ENCODE measurements at regions not wholly inside any gene's neighbourhood (a gene's known extent, or its start where the extent isn't known, plus 50 kb on each side); places are given as distances from the start of the nearest gene placed in this dataset.

DNA sequence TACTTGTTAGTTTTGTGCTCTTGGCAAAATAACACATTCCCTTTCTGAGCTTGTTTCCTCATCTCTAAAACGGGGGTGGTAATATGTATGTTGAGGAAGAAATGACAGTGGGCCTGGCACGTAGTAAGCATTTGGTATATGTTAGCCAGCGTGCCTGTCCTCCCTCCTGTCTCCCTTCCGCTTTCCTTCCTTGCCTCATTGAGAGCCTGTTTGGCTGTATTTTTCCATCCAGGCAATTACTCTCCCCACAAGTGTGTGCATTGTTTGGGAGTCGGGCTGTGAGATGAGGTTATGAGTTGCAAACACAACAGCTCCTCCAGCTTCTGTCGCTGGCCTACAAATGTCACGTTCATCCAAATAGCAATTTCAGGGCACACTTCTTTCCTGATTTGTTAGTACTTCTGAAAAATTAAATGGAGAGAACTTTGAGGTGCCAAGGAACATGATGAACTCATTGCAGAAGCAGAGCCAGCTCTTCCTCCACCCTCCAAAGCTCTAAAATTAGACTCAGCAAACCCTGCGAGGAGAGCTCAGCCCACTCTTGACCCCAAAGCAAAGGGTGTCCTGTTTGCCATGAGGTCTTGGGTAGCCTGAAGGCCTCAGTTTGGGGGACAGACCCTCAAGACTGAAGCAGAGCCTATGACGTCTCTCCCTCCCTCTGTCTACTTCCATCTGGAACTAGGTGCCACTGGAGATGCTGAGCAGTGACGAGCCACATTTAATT lies 50.7 kb upstream of the TOX2 start:
- no peak for DNase-seq

DNA sequence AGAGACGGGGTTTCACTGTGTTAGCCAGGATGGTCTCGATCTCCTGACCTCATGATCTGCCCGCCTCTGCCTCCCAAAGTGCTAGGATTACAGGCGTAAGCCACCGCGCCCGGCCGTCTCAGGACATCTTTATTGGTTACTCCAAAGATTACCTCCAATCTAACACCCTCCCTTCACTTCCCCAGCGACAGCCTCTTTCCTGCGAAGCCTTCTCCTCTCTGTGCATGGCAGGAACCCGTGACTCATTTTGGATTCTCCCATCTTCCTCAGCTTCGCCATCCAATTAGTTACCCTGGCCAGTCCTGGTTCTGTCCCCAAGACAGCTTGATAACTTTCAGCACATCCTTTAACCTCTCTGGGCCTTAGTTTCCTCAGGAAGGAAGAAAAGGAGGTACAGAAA lies 51.3 kb upstream of the TOX2 start:
- DNase-seq = no peak

DNA sequence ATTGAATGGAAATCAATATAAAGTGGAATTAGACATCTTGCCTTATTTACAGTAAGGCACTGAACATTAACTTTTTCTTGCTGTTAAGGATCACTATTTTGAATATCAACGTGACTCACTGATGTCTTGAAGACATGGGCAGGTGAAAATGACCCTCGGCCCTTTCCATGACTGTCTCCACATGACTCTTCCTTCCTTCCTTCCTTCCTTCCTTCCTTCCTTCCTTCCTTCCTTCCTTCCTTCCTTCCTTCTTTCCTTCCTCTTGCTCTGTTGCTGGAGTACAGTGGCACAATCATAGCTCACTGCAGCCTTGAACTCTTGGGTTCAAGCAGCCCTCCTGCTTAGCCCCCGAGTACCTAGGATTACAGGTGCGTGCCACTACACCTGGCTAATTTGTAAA lies 52.2 kb upstream of the TOX2 start:
- DNase-seq = no peak

DNA sequence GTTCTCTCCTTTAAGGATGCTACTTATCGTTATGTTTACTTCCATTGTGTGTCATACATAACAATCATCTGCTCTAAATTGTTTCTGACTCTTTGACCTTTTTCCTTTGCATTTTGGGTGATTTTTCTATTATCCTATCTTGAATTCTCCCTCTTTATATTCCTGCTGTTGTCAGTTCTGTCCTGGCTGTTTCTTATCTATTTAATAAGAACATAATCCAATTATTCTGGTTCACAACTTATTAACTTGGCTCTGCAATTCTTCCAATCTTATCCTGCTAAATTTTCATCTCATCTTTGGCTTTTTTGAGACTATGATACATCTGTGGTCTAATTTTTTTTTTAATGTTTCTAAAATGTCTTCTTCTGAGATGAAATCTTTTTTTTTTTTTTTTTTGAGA lies 54.7 kb upstream of the TOX2 start:
- DNase-seq = no peak

DNA sequence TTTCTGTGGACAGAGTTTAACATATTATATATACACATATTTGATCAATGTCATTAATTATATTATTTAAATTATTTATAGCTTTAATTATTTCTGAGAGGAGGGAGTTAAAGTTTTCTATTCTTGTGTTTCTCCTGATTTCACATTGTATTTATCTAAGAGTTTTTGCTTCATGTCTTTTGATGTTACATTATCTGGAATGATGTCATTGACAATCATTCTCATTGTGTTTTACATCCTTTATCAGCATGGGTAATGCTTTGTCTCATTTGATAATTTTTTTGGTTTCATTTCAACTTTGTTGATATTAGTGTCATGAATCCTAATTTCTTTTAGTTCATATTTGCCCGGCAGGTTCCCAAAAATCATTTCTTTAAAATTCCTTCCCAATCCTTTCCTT lies 56.7 kb upstream of the TOX2 start:
- DNase-seq = no peak

DNA sequence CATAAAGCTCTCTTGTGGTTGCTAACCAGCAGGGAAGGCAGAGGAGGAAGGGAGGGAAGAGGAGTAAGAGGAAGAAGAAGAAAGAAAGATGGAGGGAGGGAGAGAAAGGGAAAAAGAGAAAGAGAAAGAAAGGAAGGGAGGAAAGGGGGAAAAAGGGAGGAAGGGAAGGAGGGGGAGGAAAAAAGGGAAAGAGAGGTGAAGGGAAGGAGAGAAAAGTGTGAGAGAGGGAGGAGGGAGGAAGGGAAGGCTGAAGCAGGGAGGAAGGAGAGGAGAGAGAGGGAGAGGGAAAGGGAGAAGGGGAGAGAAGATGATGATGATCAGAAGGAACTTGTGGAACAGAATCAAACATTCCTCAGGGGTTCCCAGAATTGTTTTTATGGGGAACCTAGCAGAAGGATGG lies 57.5 kb upstream of the TOX2 start:
- DNase-seq = no peak

DNA sequence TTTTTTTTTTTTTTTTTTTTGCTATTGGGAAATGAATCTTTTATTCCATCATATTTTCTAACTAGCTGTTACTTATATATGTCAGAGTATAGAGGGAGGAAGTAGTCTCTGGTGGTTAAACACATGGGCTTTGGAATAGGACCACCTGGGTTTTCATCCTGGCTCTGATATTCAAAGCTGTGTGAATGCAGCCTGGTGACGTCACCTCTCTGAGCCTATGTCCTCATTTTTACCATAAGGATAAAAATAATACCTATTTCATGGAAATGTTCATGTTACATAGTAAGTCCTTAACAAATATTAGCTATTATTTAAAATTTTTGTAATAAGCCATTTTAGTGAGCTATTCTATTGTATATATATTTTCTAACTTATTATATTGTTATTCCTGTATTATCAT lies 58.8 kb upstream of the TOX2 start:
- DNase-seq = no peak

DNA sequence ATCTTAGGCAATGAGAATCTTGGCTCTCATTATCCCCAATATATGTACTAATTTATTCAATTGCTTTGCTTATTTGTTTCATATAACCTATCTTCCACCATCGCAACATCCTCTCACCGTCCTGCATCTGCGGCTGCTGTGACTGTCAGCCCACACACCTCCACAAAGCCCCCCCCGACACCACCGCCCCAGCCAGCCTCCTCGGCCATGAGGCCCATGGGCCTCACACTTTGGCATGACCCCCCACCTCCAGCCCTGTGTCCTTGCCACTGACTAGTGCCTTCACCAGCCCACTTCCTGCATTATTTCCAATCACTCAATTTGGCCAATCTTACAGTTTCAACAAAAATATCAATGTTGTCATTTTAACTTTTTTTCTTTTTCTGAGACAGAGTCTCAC lies 60.7 kb upstream of the TOX2 start:
- no peak for DNase-seq

DNA sequence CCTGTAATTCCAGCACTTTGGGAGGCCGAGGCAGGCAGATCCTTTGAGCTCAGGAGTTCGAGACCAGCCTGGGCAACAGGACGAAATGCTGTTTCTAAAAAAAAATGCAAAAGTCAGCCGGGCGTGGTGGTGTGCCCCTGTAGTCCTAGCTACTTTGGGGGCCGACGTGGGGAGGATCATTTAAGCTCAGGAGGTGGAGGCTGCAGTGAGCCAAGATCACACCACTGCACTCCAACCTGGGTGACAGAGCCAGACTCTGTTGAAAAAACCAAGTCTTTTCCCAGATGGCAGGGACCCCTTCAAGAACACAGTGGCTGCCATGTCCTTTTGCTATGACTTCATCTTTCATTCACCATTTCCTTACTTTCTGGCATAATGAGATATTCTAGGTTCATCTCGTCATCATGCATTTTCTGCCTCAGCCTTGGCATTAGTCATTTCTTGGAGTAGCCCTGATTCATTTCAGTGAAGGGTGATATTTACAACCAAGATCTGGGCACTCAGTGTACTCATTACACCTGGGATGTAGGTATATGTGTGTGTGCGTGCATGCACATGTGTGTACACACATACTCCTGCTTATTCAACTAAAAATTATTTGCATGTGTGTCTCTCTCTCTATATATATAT lies 61.4 kb upstream of the TOX2 start:
- DNase-seq = no peak

DNA sequence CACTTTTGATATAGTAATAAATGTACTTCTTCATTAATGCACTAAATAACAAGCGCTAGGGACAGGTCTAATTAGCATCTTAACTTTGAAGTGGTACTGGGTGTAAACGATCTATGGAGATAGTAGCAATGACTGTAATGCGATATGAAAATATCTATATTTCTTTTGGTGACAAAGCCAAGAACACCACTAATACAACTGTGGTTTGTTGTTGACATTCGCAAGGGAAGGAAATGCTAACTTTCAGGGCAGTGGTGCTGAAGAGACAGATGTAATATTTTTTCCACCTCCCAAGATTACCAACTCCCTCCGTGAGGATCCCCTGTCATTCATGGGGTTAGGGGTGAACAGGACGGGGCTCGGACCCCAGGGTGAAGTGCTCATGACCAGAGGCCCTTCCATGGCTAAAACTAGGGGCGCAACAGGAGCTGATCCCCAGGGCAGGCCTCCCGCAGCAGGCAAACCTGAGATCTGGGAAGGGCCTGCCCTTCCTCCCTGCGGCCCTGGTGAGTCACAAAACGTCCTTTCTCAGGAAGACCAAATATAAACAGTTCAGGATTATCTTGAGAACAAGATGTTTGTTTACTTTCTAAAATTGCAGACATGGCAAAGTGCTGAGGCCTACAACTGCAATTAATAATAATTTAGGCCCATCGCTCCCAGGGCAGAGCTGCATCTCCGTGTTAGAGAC lies 65.0 kb upstream of the TOX2 start:
- no peak for DNase-seq

DNA sequence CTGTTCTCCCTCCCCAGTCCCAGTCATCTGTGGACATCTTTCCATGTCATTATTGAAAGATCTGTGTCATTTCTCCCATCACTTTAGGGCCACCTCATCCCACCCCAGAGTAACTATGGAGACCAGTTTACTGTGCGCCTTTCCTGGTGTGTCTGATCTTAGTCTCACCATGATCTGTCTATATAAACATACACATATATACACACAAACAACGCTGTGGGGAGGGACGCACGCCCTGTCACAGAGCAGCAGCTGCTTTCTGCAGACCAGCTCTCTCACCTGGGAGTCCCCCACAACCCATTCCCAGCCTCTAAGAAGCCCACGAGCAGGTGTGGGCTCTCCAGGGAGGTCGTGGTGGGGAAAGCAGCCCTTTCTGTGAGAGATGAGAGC lies 68.1 kb upstream of the TOX2 start:
- no peak for DNase-seq

DNA sequence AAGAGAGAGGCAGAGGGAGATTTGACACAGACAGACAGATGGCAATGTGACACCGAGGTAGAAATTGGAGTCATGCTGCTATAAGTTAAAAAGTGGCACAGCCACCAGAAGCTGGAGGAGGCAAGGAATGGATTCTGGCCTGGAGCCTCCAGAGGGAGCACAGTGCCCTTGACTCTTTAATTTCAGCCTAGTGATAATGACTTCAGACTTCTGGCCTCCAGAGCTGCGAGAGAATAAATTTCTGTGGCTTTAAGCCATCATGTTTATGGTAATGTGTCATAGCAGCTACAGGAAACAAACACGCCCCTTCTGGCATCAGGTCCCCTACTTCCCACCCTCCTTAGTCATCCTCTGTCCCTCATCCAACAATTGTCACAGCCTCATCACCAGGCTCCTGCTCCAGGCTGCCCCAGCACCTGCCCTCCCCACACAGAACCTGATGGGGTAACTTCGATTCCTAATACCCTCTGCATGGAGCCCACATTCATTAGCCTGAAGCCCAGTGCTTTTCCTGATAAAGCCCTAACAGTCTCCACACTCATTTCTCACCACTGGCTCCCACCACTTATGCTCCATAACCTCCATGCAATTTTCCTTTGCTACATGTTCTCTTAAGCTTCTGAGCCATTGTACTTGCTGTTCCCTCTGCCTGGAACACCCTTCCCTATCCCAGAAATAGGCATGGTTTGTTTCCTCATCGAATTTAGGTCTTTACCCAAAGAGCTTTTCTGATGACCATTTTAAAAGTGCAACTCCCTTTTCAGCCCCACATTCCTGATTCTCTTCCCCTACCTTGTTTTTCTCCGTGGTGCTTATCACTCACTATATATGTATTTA lies 69.7 kb upstream of the TOX2 start:
- DNase-seq = peak; percentile 69

DNA sequence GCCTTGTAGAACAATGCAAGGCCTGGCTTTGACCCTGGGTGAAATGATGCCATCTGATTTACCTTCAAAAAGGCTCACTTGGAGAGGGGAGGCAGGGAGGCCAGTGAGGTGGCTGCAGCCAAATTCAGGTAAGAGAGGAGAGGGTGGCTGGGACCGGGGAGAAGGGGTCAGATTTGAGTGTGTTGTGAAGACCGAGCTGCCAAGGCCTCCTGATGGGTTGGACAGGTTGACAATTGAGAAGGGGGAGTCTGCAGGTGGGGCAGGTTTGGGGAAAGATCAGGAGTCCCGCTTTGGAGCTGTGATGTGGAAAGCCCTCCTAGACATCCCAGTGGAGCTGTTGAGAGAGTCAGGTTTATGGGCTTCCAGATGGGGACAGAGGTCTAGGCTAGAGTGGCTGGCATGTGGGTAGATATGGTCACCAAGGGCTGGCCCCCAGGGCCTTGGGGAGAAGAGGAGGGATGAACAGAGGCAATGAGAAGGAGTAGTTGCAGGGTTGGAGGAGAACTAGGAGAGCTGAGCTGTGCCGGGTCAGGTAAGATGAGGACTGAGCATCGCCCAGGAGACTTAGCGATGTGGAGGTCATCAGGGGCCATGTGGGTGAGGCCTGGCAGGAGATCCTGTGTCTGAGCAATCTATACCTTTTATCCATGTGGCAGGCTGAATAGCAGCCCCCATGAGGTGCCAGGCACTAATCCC lies 70.5 kb upstream of the TOX2 start:
- no peak for DNase-seq

DNA sequence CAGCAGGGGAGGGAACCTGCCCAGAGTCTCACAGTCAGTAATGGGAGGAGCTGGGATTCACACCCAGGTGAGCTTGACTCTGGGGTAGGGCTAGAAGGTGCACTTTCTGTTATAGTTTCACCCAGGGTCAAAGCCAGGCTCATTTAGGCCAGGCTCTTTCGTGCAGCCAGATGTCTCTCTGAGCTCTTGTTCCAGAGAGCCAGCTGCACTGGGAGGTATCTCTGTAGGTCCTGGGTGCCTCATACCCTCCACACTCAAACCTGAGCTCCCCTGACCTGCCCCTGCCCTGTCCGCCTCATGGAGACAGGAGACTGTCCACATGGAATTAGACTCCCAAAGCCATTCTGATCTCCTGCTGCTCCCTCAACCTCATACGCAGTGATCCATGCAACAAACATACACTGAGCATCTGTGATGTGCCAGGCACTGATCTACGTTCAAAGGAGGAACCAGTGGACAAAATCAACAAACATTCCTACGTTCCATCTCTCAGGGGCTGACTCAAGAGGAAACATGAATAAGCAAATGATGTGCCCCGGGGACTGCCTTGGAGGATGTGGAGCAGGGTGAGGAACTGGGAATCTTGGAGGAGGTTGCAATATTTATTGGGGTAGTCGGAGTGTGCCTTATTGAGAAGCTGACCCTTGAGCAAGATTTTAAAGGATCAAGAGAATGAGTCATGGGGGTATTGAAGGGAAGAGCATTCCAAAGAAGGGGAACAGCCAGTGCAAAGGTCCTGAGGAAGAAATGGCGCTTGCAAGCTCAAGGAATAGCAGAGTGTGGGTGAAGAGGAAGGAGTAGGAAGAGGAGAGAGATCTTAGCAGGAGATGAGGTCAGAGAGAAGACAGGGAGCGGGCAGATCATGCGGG lies 71.3 kb upstream of the TOX2 start:
- no peak for DNase-seq

DNA sequence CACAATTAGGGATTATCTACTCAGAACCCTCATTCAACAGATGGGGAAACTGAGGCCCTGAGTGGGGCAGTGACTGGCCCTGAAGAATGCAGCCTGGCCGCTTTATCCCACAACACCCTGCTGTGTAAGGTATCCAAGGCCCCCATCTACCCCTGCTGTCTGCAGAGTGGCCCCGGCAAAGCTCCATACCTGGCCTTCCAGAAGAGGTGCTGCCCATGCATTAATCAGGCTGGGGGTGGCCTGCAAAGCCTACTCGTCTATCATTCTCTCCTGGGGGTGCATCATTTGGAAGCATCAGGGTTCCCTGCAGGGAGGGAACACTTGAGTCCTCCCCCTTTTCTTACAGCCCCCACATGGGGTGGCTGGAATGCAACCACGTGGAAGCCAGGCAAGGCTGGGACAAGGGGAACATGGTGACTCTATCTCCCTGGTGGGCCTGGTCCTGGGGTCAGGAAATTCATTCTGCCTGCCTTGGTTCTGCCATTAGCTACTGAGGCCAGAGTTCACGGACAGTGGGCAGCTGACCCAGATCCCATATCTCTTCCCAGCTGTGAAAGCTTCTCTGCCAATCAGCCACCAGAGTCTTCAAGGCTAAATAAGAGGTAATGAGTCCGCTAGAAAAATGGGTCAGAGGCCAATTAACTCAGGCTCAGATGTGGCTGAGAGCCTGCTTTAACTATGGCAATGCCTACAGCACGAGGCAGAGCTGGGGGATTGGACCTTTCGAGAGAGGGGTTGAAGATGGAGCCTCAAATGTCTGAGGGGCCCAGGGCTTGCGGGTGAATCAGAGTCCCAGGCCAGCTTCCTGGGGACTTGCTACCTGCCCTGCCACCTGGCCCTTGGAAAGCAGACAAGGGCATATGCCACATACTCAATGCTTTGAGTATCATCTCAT lies 72.3 kb upstream of the TOX2 start:
- DNase-seq = no peak

DNA sequence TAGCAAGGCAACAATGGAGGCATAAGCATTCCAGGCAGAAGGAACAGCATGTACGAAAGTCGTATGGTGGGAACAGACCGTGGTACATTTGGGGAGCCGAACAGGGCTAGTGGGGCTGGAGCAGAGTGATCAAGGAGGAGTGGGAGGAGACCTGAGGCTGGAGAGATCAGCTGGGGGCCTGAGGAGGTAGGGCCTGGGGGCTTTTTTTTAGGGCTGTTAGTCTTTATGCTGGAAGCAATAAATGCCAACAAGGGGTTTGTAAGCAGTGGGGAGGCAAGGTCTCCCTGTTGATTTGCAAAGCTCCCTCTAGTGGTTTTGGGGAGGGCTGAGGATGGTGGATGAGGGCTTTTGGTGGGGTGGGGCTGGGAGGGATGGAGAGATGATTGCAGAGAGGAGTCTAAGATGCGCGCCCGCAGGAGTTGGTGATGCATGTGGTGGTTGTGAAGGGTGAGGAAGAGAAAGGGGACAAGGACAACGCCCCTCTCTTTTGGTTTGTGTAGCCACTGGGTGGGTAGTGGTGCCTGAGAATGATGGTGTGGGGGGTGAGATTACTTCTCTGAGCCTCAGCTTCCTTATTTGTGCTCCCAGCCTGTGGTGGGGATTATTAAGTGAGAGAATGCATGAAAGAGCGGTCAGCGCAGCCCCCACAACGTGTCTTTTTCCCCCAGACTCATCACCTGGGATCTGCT lies 74.1 kb upstream of the TOX2 start:
- DNase-seq = no peak

DNA sequence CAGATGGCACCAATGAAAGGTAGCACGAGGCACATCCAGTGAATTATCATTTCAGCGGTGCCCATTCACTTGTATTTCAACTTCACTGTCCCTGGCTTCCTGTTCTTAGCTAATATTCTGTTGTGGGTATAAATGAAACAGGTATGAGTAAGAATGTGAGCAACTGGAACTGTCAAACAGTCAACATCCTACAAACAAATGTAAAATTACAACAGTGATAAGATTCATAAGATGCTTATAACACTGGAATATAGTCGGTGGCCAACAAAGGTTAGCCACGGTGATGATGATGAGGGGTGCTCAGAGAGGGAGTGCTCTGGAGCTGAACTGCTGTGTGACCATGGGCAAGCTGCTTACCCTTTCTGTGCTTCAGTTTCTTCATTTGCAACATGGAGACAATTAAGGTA lies 74.9 kb upstream of the TOX2 start:
- no peak for DNase-seq

DNA sequence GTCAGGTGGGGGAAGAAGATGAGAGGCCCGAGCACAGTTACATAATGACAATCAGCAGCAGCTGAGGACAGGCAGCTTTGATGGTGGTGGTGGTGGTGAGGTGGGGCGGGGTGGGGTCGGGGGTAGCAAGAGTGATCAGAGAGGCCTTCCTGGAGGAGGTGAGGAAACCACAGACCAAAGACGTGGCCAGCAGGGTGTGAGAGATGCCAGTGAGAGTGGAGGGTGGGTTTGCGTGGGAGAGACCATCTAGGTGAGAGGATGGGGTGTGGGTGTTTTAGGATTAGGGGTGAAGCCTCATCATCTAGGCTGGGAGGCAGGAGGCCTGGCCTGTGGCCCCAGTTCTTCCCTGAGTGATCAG lies 76.0 kb upstream of the TOX2 start:
- DNase-seq = no peak

DNA sequence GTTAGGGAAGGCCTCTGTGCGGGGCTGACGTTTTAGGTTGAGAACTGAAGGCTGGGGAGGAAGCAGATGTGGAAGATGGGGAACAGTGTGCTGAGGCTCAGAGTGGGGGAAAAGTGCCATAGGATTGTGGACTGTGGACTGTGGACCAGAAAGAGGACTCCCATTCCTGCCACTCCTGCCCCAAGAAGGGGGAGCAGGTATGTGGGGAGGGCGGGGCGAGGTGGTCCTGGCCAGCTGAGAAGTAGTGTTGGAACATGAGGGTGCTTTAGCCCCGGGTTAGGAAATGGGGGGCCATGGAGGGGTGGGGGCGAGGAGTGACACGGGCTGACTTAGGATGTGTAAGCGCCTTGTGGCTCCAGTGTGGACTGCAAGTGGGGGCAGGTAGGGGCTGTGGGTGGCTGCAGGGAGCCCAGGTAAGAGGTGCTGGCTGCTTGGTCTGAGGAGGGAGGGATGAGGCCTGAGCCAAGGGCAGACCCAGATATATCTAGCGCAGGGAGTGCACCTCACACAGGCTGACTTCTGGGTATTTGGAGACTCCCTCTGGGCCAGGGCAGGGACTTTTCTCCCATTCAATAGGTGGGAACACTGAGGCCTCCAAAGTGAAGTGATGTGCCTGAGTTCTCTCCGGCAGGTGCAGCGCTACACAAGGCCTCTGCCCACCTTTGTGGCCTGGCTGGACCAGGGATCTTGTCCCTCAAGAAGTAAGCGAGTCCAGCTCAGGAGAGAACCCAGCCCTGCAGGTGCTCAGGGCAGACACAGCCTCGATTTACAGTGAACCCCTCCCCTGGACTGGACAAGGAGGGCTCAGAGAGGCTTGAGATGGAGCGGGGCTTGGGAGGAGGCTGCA lies 76.6 kb upstream of the TOX2 start:
- DNase-seq = no peak

All from femur (tissue), 1 donor.